ENCODE measurements at regions not wholly inside any gene's neighbourhood (a gene's known extent, or its start where the extent isn't known, plus 50 kb on each side); places are given as distances from the start of the nearest gene placed in this dataset.
"Not testable (repeated sequence)": the region's sequence is repeated elsewhere in the genome, so short reads cannot be mapped to it uniquely, and the experiment has no call there.

GRCh38 chr16:85202631-85203461, 90.6 kb upstream of the CIBAR2 start:
- DNase-seq (ENCODE audit: low spot score) (no peak), FAIRE-seq (no peak)

GRCh38 chr16:85203462-85203813, 91.2 kb upstream of the CIBAR2 start:
- DNase-seq (ENCODE audit: low spot score) = no peak
- FAIRE-seq = no peak

GRCh38 chr16:85204242-85205010, 92.2 kb upstream of the CIBAR2 start:
- FAIRE-seq (no peak), DNase-seq (ENCODE audit: low spot score) (no peak)

- not testable (repeated sequence) for FAIRE-seq; DNase-seq (ENCODE audit: low spot score)
These were observed 93.0 kb upstream of the CIBAR2 start for GRCh38 chr16:85205257-85205656.

- DNase-seq (ENCODE audit: low spot score) (no peak), FAIRE-seq (no peak)
These were observed 93.6 kb upstream of the CIBAR2 start for GRCh38 chr16:85205747-85206471.

GRCh38 chr16:85206472-85207356, 94.4 kb upstream of the CIBAR2 start:
- DNase-seq (ENCODE audit: low spot score) (no peak), FAIRE-seq (no peak)

- DNase-seq (ENCODE audit: low spot score) = no peak
- no peak for FAIRE-seq
These were observed 95.2 kb upstream of the CIBAR2 start for GRCh38 chr16:85207357-85207921.

- FAIRE-seq (no peak), DNase-seq (ENCODE audit: low spot score) (no peak)
These were observed 95.9 kb upstream of the CIBAR2 start for GRCh38 chr16:85208181-85208580.

- FAIRE-seq (no peak), DNase-seq (ENCODE audit: low spot score) (no peak)
These were observed 96.6 kb upstream of the CIBAR2 start for GRCh38 chr16:85208643-85209520.

- no peak for FAIRE-seq
- DNase-seq (ENCODE audit: low spot score) = no peak
These were observed 97.4 kb upstream of the CIBAR2 start for GRCh38 chr16:85209526-85210121.

GRCh38 chr16:85210423-85211169, 98.3 kb upstream of the CIBAR2 start:
- DNase-seq (ENCODE audit: low spot score) (peak; percentile 70), FAIRE-seq (peak; percentile 61)

GRCh38 chr16:85211271-85211801, 99.1 kb upstream of the CIBAR2 start:
- DNase-seq (ENCODE audit: low spot score) (no peak), FAIRE-seq (no peak)

- FAIRE-seq (no peak), DNase-seq (ENCODE audit: low spot score) (no peak)
These were observed 101.8 kb upstream of the CIBAR2 start for GRCh38 chr16:85213926-85214675.

- FAIRE-seq (no peak), DNase-seq (ENCODE audit: low spot score) (no peak)
These were observed 103.3 kb upstream of the CIBAR2 start for GRCh38 chr16:85215478-85216118.

GRCh38 chr16:85216522-85217375, 104.5 kb upstream of the CIBAR2 start:
- FAIRE-seq (no peak), DNase-seq (ENCODE audit: low spot score) (no peak)

All from RCC 7860 (cell line).